ENCODE measurements at regions not wholly inside any gene's neighbourhood (a gene's known extent, or its start where the extent isn't known, plus 50 kb on each side); places are given as distances from the start of the nearest gene placed in this dataset.

- no peak for DNase-seq
These were observed 92.3 kb upstream of the RTL6 start for GRCh38 chr22:44590291-44590690.

DNA sequence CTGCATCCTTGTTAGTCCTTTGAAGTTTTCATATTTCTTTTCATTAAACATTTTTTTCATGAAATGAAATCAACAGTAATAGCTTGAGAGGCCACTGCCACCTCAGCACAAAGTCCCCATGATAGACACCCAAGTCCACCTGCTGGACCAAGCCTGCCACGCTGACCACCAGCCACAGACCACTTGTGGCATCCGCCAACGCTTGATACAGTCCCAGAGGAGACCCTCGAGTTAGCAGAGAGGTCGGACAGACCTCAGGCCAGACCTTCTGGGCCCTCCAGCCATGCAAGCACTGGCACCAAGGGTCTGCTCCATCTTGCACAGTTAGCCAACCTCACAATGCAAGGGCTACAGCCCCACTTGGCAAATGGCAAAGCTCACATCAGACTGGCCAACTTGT lies 91.8 kb upstream of the RTL6 start:
- DNase-seq = no peak

DNA sequence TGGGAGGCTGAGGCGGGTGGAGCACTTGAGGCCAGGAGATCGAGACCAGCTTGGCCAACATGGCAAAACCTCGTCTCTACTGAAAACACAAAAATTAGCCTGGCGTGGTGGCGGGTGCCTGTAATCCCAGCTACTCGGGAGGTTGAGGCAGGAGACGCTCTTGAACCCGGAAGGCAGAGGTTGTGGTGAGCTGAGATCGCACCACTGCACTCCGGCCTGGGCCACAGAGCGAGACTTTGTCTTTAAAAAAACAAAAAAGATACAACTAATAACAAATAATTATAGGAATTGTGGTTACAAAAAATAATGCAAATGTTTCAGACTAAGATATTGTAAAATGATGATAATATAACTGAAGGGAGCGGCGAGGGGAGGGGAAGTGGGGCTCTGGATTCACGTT lies 90.3 kb upstream of the RTL6 start:
- DNase-seq = no peak

DNA sequence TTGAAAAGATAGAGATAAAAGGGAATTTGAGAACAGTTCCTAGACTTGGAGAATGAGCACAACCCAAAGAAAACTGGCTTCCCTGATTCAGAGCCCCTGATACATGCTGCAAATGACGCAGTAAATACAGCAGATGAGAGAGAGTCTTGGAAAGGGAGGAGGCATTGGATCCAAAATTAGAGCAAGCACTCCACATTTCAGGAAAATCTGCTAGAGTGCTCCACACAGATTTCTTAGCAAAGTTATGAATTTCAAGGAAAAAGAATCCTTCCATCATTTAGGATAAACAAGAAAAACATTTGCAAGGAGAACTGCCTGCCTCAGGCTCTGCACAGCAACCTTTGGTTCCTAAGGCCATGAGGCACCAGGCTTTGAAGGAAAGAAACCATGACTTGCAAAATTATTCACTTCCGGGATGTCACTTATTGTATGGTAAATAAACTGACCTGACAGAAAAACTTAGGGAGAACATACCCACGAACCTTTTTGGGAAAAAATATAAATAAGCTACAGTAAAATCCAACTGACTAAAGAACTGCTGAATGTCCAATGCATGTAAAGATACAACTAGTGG lies 89.8 kb upstream of the RTL6 start:
- DNase-seq = no peak

DNA sequence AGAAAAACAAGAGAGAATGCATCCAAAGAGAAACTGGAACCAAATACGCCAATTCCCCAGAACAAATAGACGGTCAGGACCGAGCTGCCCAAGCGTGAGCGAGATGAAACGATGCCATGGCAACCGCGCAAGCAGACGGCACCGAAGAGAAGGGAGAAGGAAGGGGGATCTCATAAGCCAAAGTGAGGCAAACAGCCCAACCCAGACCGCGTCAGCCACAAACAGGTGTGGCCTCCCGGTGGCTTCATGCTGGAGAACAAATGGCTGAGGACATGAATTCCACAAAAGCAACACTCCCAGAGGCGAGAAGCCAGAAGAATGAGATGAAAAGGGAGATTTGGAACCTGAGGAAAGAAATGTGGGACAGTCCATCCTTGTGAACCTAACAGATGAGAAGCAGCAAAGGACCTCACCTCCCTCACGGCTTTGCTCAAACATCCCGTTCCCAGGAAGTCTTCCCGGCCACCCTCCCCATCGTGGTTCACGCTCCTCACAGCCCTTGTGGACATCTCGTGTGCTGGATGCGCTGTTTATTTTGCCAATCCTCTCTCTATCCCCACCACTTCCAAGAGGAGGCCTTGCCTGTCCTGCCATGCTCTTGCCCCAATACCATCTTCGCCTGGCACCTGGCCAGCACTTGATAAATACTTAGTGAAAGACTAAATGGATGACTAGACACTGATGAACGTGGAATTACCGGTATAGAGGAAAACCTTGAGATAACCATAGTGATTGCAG lies 89.1 kb upstream of the RTL6 start:
- no peak for DNase-seq

DNA sequence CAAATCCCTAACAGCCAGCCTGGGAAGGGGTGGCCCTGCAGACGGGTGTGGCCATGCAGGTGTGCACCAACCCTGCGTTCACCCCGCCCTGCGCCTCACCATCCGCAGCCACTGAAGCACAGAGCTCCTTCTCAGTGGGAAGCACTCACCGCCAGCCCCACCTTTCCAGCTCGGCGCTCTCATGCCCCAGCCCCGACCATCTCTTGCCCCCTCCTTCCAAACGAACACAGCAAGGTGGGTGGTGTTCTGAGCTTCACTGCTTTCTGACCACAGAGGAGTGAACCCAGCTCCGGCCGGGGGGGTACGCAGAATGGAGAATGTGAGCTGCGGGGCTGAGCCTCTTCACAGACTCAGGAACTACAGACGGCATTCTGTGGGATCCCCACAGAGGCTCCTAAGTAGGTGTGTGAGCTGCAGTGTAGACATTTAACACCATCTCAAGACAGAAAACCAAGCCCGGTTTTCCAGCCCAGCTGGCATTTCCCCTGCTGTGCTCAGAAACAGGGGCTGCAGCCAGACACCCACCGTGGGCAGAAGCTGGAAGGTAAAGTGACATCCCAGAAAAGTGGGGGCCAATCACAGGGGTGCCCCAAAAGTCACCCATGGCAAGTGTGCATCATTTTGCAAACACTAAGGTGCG lies 88.4 kb upstream of the RTL6 start:
- DNase-seq = no peak

DNA sequence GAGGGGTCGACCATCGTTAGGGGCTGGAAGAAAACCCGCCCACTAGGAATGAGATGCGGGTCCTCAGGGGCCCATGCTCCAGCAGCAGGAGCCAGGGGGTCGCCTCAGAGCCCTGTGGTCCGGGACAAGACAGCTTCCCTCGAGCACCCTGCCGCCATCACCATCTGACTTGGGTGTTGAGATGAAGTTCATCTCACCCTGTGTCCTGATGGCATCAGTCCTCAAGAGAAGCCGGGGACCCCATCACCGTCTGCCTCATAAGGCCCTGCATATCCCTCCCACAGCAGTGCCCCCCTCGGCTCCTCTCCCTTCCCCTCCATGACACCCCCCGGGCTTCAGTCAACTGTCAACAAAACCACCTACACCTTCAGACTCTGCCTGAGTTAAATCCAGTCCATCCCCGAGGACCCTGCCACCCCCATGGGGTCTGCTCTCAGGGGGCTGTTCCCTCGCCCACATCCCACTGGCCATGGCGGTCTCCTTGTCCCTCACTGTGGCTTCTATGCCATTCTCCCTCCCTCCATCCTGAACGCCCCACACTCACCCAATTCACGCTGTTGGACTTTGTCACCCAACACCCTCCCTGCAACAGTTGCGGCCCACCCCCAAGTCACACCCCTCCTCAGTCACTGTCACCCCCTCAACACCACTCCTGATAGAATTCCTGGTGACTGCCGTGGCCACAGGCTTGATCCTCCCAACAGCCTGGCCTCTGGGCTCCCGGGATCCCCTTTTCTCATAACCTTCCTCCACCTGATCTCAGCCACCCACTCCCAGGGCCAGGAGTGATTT lies 87.7 kb upstream of the RTL6 start:
- DNase-seq = no peak

DNA sequence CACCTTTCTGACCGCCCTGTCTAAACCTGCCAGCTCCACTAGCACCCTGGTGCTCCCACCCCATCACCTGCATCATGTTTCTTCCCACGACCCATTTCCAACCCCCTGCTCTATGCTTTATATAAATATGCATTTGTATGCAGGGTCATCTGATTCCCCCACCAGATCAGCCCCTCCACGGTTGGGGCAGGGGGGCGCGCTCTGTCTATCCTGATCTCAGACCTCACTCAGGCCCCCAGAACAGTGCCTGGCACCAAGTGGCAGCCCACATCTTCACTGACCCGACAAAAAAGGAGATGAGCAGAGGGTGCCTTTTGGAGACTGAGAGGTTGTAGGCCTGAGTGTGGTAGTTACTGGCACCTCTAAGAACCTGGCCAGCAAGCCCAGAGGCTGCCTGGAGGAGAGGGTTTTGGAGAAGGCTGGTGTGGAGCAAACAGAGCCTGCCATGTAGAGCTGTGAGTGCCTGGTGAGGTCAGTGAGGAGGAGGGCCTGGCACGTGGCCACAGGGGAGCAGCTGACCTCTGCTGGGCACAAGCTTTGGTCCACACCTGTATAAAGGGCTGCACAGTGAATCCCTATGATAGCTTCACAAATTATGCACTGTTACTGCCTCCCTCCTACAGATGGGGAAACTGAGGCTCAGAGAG lies 86.3 kb upstream of the RTL6 start:
- DNase-seq = no peak

- no peak for DNase-seq
These were observed 85.8 kb upstream of the RTL6 start for GRCh38 chr22:44583854-44584253.

GRCh38 chr22:44583061-44583760 lies 85.2 kb upstream of the RTL6 start:
- no peak for DNase-seq

DNA sequence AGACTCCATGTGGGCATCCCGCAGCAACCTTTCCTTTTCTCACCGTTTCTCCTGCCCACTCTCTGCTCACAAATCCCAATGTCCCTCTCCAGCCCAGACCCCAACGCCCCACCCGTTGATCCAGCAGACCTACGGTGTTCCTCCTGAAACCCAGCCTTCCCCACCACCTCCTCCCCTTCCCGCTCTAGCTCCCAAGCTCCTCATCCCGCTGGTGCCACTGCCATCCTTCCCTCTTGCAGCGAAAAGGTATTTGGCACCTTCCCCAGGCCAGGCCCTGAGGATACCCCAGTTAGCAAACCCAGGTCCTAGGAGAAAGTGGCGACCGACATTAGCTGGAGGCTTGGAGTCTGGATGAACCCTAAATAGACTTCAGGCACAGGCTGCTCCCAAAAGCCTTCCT lies 84.0 kb upstream of the RTL6 start:
- no peak for DNase-seq

GRCh38 chr22:44581096-44581435 lies 83.0 kb upstream of the RTL6 start:
- DNase-seq = no peak

- no peak for DNase-seq
These were observed 82.4 kb upstream of the RTL6 start for GRCh38 chr22:44580176-44581095.

GRCh38 chr22:44578516-44579230 lies 80.6 kb upstream of the RTL6 start:
- no peak for DNase-seq

- DNase-seq = no peak
These were observed 80.1 kb upstream of the RTL6 start for GRCh38 chr22:44578110-44578457.

DNA sequence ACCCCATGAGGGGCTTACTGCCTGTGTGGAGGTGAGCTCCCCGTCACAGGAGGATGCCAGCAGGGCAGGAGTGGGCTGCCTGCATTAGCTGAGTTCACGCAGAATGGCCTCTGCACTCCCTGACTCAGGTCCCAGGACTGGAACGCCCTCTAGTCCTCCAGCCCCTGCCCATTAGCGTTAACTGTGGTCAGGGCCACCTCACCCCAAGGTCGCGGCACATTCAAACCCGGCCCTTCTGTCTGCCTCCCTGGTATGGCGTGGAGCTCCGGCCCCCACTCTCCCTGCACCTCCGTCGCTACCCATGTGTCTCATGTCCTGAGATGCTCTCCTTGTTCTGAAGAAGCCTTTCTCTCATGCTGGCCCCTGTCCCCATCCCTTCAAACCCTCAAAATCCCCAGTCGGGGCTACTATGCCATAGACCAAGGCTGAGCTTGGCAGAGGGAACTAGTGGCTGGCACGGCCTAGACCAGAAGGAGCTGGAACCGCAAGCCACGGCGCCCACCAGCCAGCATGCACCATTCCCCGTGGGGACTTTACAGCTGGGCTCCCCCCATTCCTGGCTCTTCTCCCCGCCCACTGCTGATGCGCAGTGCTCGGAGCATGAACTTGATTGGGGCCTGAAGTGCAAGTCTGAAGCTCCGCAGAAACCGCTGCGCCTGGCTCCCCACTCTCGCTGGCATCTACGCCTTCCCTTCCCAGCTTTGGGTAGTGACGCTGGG lies 79.5 kb upstream of the RTL6 start:
- DNase-seq = no peak

DNA sequence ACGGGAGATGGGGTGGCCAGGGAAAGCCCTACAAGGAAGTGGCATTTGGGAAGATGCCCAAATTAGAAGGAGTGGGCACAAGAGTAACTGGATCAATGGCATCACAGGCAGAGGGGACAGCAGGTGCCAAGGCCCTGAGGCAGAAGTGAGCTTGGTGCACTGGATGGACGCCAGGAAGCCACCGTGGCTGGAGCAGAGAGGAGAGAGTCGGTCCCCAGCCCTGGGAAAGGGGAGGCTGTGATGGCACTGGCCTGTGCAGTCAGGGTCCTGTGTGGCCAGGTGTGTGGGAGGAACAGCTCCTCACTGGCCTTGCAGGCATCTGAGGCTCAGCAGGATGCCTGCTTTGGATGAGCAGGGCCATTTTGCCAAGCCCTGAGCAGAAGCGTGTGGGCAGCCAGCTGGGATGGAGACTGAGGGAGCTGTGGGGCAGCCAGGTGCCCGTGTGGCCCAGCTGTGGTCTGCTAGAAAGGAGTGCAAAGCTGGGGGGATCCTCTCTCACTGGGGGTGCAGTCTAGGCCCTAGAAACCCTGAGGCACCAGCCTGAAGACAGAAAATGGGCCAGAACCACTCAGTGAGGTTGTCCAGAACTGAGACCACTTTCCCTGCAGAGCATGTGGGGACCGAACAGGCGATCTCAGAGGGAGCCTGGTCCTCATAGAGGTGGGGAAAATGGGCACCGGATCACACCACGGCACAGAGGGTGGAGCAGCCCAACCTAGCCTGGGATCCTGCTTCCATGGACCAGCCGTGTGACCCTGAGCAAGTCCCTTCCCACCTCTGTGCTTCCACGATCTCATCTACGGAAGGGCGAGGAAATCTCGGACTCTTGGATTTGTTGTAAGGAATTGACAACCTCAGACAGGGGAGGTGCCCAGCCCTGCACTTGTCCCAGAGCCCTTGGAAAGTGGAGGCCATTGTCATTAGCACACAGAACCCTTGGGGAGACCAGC lies 78.6 kb upstream of the RTL6 start:
- DNase-seq = no peak

- DNase-seq = no peak
These were observed 77.6 kb upstream of the RTL6 start for GRCh38 chr22:44575381-44576268.

Data from cerebellar nuclear complex (tissue), 1 donor.